ENCODE measurements at regions not wholly inside any gene's neighbourhood (a gene's known extent, or its start where the extent isn't known, plus 50 kb on each side); places are given as distances from the start of the nearest gene placed in this dataset.

DNA sequence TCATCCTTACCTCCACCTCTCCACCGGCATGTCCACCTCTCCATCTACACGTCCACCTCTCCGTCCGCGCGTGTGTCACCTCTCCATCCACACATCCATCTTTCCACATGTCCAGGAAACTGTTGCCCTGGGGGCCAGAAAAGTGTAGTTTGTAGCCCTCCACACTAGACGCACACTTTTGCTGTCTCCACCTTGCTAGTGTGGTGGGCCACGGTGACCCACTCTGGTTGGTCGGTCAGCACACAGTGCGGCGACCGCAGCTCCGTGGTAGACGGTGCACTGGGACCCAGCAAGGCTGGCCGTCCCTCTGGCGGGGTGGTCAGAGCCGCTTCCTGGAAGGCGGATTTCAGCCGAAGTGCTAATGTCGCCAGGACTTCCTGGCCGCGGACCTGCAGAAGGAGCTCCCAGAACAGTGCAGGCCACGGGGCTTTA is 268.6 kb downstream of the DLL1 start:
- Histone ChIP-seq H3K4ac (ENCODE audit: low read length) (no peak overlapping the region), H3K4me1 (ENCODE audit: control insufficient read depth in 2 of 2, insufficient read depth in 1 of 2, low read depth in 1 of 2, low read length in 2 of 2) (peaks cover 0 to 3% of the 10 kb centered on the region in 2 donors), H4K8ac (ENCODE audit: low read depth, low read length) (peak overlapping the region; percentile 93), H3K9me3 (replicated peaks in 1 of 2; ENCODE audit: control insufficient read depth in 2 of 2, insufficient read depth in 1 of 2, low read depth in 1 of 2, low read length in 2 of 2) (peaks cover 0 to 4% of the 10 kb centered on the region in 2 donors), H2AFZ (ENCODE audit: low read length) (no peak overlapping the region), H3K9ac (ENCODE audit: low read depth, low read length, poor library complexity) (peak overlapping the region; percentile 50), H3K27me3 (ENCODE audit: control insufficient read depth in 3 of 3, insufficient read depth in 3 of 3, low read depth in 1 of 3, low read length in 3 of 3) (peaks cover 0 to 1% (median 0%) of the 10 kb centered on the region in 3 experiments), H3K18ac (ENCODE audit: low read length) (peak overlapping the region; percentile 82), H4K91ac (ENCODE audit: low read depth, low read length, poor library complexity) (peak overlapping the region; percentile 35), H2BK15ac (ENCODE audit: low read length) (peak overlapping the region; percentile 82), H2BK5ac (ENCODE audit: low read length) (no peak overlapping the region), H3K23ac (ENCODE audit: low read depth, low read length, poor library complexity) (no peak overlapping the region), H3K27ac (replicated peaks; ENCODE audit: low read length) (no peak overlapping the region), H3K4me3 (ENCODE audit: low read length in 2 of 2) (peak overlapping the region in 1 of 2 donors; percentile 52), H3K79me1 (ENCODE audit: low read depth, low read length) (no peaks in the 10 kb centered on the region), H2BK120ac (ENCODE audit: low read depth, low read length) (peak overlapping the region; percentile 64), H2BK12ac (ENCODE audit: low read length) (peak overlapping the region; percentile 42), H3K4me2 (ENCODE audit: insufficient read depth, low read length, poor library complexity, severe bottlenecking) (no peak overlapping the region), H2AK5ac (ENCODE audit: low read depth, low read length) (peak overlapping the region; percentile 66), H3K36me3 (replicated peaks in 1 of 2; ENCODE audit: control insufficient read depth in 2 of 2, insufficient read depth in 2 of 2, low read length in 2 of 2) (no peaks in the 10 kb centered on the region), H3K14ac (ENCODE audit: low read length) (peak overlapping the region; percentile 77)
- 100% methylated on average over 3 of the region's 23 CpGs; no CpG with 5 or more reads in 1 of the 2 donors for WGBS, 2 donors (ENCODE audit: extremely low coverage in 2 of 2, insufficient read length in 2 of 2, insufficient replicate concordance in 1 of 2)
- DNase-seq (ENCODE audit: low spot score): no peak

DNA sequence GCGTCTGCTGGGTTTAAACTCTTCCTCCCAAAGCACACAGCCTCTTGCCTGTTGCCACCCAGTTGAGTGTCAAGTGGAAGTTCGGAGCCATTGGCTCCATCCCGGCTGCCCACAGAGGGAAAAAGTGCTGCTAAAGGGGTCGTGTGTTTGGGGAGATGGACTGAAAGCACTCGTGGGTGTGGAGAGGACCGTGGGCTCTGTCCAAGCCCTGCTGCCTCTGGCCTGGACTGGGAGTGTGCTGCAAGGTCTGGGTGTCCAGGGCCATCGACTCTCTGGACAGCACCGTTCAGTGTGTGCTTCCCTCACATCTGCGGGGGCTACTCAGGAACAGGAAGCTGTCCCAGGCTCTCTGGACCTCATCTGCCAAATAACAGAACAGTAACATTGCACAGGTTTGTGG is 269.3 kb downstream of the DLL1 start:
- no peak overlapping the region for H3K4me2 ChIP-seq (ENCODE audit: insufficient read depth, low read length, poor library complexity, severe bottlenecking)
- peaks cover 0 to 4% of the 10 kb centered on the region in 2 donors for H3K9me3 ChIP-seq (replicated peaks in 1 of 2; ENCODE audit: control insufficient read depth in 2 of 2, insufficient read depth in 1 of 2, low read depth in 1 of 2, low read length in 2 of 2)
- peak overlapping the region; percentile 63 for H3K18ac ChIP-seq (ENCODE audit: low read length)
- H2BK15ac ChIP-seq (ENCODE audit: low read length): no peak overlapping the region
- H2BK12ac ChIP-seq (ENCODE audit: low read length): no peak overlapping the region
- H3K14ac ChIP-seq (ENCODE audit: low read length): no peak overlapping the region
- WGBS, 2 donors (ENCODE audit: extremely low coverage in 2 of 2, insufficient read length in 2 of 2, insufficient replicate concordance in 1 of 2): no CpG with 5 or more reads among the region's 9 CpGs
- peak overlapping the region in 1 of 2 donors; percentile 6 for H3K4me3 ChIP-seq (ENCODE audit: low read length in 2 of 2)
- no peak overlapping the region for H4K91ac ChIP-seq (ENCODE audit: low read depth, low read length, poor library complexity)
- H3K4me1 ChIP-seq (ENCODE audit: control insufficient read depth in 2 of 2, insufficient read depth in 1 of 2, low read depth in 1 of 2, low read length in 2 of 2): peaks cover 0 to 3% of the 10 kb centered on the region in 2 donors
- no peak overlapping the region for H3K27ac ChIP-seq (replicated peaks; ENCODE audit: low read length)
- H2AK5ac ChIP-seq (ENCODE audit: low read depth, low read length): peak overlapping the region; percentile 12
- no peak overlapping the region for H2AFZ ChIP-seq (ENCODE audit: low read length)
- H3K9ac ChIP-seq (ENCODE audit: low read depth, low read length, poor library complexity): peak overlapping the region; percentile 55
- H4K8ac ChIP-seq (ENCODE audit: low read depth, low read length): no peak overlapping the region
- H2BK120ac ChIP-seq (ENCODE audit: low read depth, low read length): no peak overlapping the region
- no peak overlapping the region for H3K23ac ChIP-seq (ENCODE audit: low read depth, low read length, poor library complexity)
- no peaks in the 10 kb centered on the region for H3K79me1 ChIP-seq (ENCODE audit: low read depth, low read length)
- no peak overlapping the region for H2BK5ac ChIP-seq (ENCODE audit: low read length)
- no peaks in the 10 kb centered on the region for H3K36me3 ChIP-seq (replicated peaks in 1 of 2; ENCODE audit: control insufficient read depth in 2 of 2, insufficient read depth in 2 of 2, low read length in 2 of 2)
- H3K4ac ChIP-seq (ENCODE audit: low read length): no peak overlapping the region
- DNase-seq (ENCODE audit: low spot score): no peak
- H3K27me3 ChIP-seq (ENCODE audit: control insufficient read depth in 3 of 3, insufficient read depth in 3 of 3, low read depth in 1 of 3, low read length in 3 of 3): peaks cover 0 to 1% (median 0%) of the 10 kb centered on the region in 3 experiments

DNA sequence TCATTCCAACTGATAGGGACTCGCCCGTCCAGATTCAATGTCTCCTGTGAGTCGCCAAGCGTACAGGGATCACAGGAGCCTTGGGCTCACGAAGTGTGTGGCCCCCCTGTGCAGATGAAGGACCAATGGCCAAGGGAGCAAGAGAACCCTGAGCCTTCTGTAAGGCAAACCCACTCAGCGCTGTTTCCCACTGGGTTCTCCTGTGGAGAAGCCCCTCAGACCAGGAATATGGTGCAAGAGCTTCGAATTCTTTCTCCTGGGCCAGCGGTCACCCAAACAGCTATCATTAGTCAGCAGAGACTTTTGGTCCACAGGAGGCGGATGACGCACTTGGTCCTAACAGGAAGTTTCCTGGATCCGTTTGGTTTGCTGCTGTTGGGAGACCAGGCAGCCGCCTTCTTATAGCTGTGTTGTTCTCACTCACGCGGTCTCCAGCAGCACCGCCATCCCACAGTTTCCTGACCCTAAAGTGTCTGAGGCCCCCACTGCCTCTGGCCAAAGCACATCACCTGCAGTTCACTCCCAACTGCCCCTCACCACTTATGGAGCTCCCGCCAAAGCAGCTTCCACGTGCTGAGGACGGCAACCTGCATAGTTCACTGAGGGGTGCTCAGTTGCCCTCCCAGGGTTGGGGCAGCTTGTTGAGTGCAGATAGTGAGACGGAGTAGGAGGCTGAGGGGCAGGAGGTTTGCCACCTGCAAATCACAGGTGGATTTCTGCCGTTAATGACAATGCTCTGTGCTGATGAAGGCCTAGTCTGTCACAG is 268.6 kb downstream of the ERMARD start:
- Histone ChIP-seq H4K91ac (ENCODE audit: low read depth, low read length, poor library complexity) (no peak overlapping the region), H3K36me3 (replicated peaks in 1 of 2; ENCODE audit: control insufficient read depth in 2 of 2, insufficient read depth in 2 of 2, low read length in 2 of 2) (no peaks in the 10 kb centered on the region), H3K4ac (ENCODE audit: low read length) (no peak overlapping the region), H4K8ac (ENCODE audit: low read depth, low read length) (no peak overlapping the region), H2AK5ac (ENCODE audit: low read depth, low read length) (peak overlapping the region; percentile 85), H2BK12ac (ENCODE audit: low read length) (no peak overlapping the region), H3K9me3 (replicated peaks in 1 of 2; ENCODE audit: control insufficient read depth in 2 of 2, insufficient read depth in 1 of 2, low read depth in 1 of 2, low read length in 2 of 2) (peaks cover 0 to 4% of the 10 kb centered on the region in 2 donors), H2BK120ac (ENCODE audit: low read depth, low read length) (peak overlapping the region; percentile 26), H2BK15ac (ENCODE audit: low read length) (peak overlapping the region; percentile 7), H3K23ac (ENCODE audit: low read depth, low read length, poor library complexity) (no peak overlapping the region), H2BK5ac (ENCODE audit: low read length) (no peak overlapping the region), H2AFZ (ENCODE audit: low read length) (no peak overlapping the region), H3K4me3 (ENCODE audit: low read length in 2 of 2) (no peak overlapping the region), H3K79me1 (ENCODE audit: low read depth, low read length) (no peaks in the 10 kb centered on the region), H3K27ac (replicated peaks; ENCODE audit: low read length) (no peak overlapping the region), H3K4me1 (ENCODE audit: control insufficient read depth in 2 of 2, insufficient read depth in 1 of 2, low read depth in 1 of 2, low read length in 2 of 2) (peaks cover 0 to 2% of the 10 kb centered on the region in 2 donors), H3K4me2 (ENCODE audit: insufficient read depth, low read length, poor library complexity, severe bottlenecking) (no peak overlapping the region), H3K27me3 (ENCODE audit: control insufficient read depth in 3 of 3, insufficient read depth in 3 of 3, low read depth in 1 of 3, low read length in 3 of 3) (peaks cover 0 to 1% (median 0%) of the 10 kb centered on the region in 3 experiments), H3K18ac (ENCODE audit: low read length) (peak overlapping the region; percentile 20), H3K14ac (ENCODE audit: low read length) (peak overlapping the region; percentile 25), H3K9ac (ENCODE audit: low read depth, low read length, poor library complexity) (no peak overlapping the region)
- WGBS, 2 donors (ENCODE audit: extremely low coverage in 2 of 2, insufficient read length in 2 of 2, insufficient replicate concordance in 1 of 2): no CpG with 5 or more reads among the region's 20 CpGs
- DNase-seq (ENCODE audit: low spot score): no peak
